GM12891 (cell line): ENCODE measurements at regions not wholly inside any gene's neighbourhood (a gene's known extent, or its start where the extent isn't known, plus 50 kb on each side); places are given as distances from the start of the nearest gene placed in this dataset.

Source experiments
- PAX5 ChIP-seq: IDR thresholded peaks from 2 replicates; pipeline ENCODE4 v1.6.1; 2011; ENCODE audit warnings: low read length, moderate library complexity, mild to moderate bottlenecking; ENCODE audit not compliant: insufficient read depth, severe bottlenecking
- POLR2A ChIP-seq: IDR thresholded peaks from 2 replicates; pipeline ENCODE4 v1.6.1; 2011; ENCODE audit warnings: low read depth, low read length, control low read depth
- POLR2AphosphoS5 ChIP-seq: IDR thresholded peaks from 2 replicates; pipeline ENCODE4 v1.6.1; 2011; ENCODE audit warnings: low read depth, low read length, control low read depth
- POU2F2 ChIP-seq: IDR thresholded peaks from 2 replicates; pipeline ENCODE4 v1.6.1; 2011; ENCODE audit warnings: low read depth, mild to moderate bottlenecking, control low read depth, low read length, moderate library complexity
- SPI1 ChIP-seq: IDR thresholded peaks from 2 replicates; pipeline ENCODE4 v1.6.1; 2011; ENCODE audit warnings: low read depth, low read length, control low read depth
- TAF1 ChIP-seq: IDR thresholded peaks from 2 replicates; pipeline ENCODE4 v1.6.1; 2011; ENCODE audit warnings: low read depth, low read length, control low read depth

DNA sequence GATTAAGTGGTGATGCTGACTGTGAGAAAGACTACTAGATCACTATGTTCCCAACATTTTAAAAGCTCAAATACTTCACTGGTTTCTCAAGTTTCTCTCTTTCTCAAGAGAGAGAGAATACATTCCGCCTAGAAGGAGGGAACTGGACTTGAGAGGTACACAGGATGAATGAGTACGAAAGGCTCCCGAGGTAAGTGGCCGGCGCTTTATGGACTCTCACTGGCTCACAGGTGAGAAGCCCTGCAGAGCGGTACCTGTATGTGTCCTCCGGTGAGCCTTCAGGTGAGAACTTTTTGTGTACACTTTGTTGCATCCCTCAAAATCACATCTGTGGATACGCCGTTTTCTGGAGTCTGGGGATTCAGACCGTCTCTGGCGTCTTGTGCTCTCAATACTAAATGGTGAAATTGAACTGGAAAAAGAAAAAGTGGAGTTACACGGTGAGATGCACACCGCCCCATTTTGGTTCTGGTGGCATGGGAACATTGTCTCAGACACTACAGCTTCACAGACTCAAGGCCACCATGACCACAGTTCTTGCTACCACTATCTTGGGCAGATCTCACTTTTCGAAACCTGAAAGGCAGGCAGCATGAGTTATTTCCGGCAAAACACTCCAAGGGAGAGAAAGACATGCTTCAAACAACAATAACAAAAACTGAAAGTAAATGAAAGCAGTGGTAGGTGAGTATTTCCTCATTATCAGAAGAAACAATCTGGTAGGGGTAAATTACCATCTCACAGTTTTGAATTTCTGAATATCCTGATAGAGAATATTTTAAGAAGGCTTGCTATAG, 418.9 kb downstream of the KLF12 start:
- no peak for TF ChIP-seq TAF1
- TF ChIP-seq POLR2A = no peak
- no peak for TF ChIP-seq POLR2AphosphoS5
- no peak for TF ChIP-seq SPI1
- TF ChIP-seq PAX5 = no peak
- TF ChIP-seq POU2F2 = no peak
